Endothelial cell (in vitro differentiated cells): ENCODE measurements at regions not wholly inside any gene's neighbourhood (a gene's known extent, or its start where the extent isn't known, plus 50 kb on each side); places are given as distances from the start of the nearest gene placed in this dataset.

Experiments used
- DNase-seq: peaks from one replicate; pipeline ENCODE4 v3.0.0; 2021; ENCODE audit warnings: low spot score
- H3K27ac Mint-ChIP-seq: one replicate; pipeline ENCODE4 v1.8.0; 2021; ENCODE audit warnings: mixed read lengths, inconsistent platforms; ENCODE audit not compliant: unreplicated experiment
- H3K27me3 Mint-ChIP-seq: one replicate; pipeline ENCODE4 v1.8.0; 2021; ENCODE audit warnings: mild to moderate bottlenecking, moderate library complexity, mixed read lengths, inconsistent platforms; ENCODE audit not compliant: unreplicated experiment
- H3K36me3 Mint-ChIP-seq: one replicate; pipeline ENCODE4 v1.8.0; 2021; ENCODE audit warnings: mild to moderate bottlenecking, low read depth, mixed read lengths, inconsistent platforms; ENCODE audit not compliant: unreplicated experiment
- H3K4me1 Mint-ChIP-seq: one replicate; pipeline ENCODE4 v1.8.0; 2021; ENCODE audit warnings: mild to moderate bottlenecking, mixed read lengths, inconsistent platforms; ENCODE audit not compliant: unreplicated experiment
- H3K4me3 Mint-ChIP-seq: one replicate; pipeline ENCODE4 v1.8.0; 2021; ENCODE audit warnings: mild to moderate bottlenecking, mixed read lengths, inconsistent platforms; ENCODE audit not compliant: unreplicated experiment
- H3K9me3 Mint-ChIP-seq: one replicate; pipeline ENCODE4 v1.8.0; 2021; ENCODE audit warnings: mixed read lengths, inconsistent platforms; ENCODE audit not compliant: unreplicated experiment
- CTCF ChIP-seq: fragments of 200-600 bp; sonication (generic); IDR thresholded peaks from one replicate; pipeline ENCODE4 v1.5.0; 2021; ENCODE audit warnings: antibody characterized with exemption; ENCODE audit not compliant: unreplicated experiment

- Mint-ChIP-seq H3K27me3 (peaks cover 6% of the 10 kb centered on the region), H3K9me3 (peaks cover 12% of the 10 kb centered on the region), H3K27ac (no peak overlapping the region), H3K36me3 (peaks cover 17% of the 10 kb centered on the region), H3K4me1 (peaks cover 16% of the 10 kb centered on the region), H3K4me3 (no peak overlapping the region)
- no peak for DNase-seq
- TF ChIP-seq CTCF: no peak
These were observed 137.2 kb downstream of the JCAD start for GRCh38 chr10:29922226-29922625.

GRCh38 chr10:29921071-29921446, 138.3 kb downstream of the JCAD start:
- Mint-ChIP-seq H3K4me3 (no peak overlapping the region), H3K27ac (no peak overlapping the region), H3K9me3 (peaks cover 3% of the 10 kb centered on the region), H3K36me3 (peaks cover 10% of the 10 kb centered on the region), H3K4me1 (peaks cover 8% of the 10 kb centered on the region), H3K27me3 (peaks cover 3% of the 10 kb centered on the region)
- DNase-seq: no peak
- no peak for TF ChIP-seq CTCF

- Mint-ChIP-seq H3K4me1 (peaks cover 4% of the 10 kb centered on the region), H3K27me3 (no peaks in the 10 kb centered on the region), H3K9me3 (no peaks in the 10 kb centered on the region), H3K27ac (no peak overlapping the region), H3K36me3 (peaks cover 7% of the 10 kb centered on the region), H3K4me3 (no peak overlapping the region)
- no peak for TF ChIP-seq CTCF
- DNase-seq: no peak
These were observed 138.8 kb downstream of the JCAD start for GRCh38 chr10:29920408-29921070.

- H3K4me3 Mint-ChIP-seq: no peak overlapping the region
- no peaks in the 10 kb centered on the region for H3K9me3 Mint-ChIP-seq
- no peaks in the 10 kb centered on the region for H3K27me3 Mint-ChIP-seq
- no peaks in the 10 kb centered on the region for H3K36me3 Mint-ChIP-seq
- no peak for TF ChIP-seq CTCF
- H3K4me1 Mint-ChIP-seq: no peaks in the 10 kb centered on the region
- no peak overlapping the region for H3K27ac Mint-ChIP-seq
- no peak for DNase-seq
These were observed 140.6 kb downstream of the JCAD start for GRCh38 chr10:29918623-29919400.

- no peak for TF ChIP-seq CTCF
- H3K27ac Mint-ChIP-seq: no peak overlapping the region
- DNase-seq: no peak
- H3K9me3 Mint-ChIP-seq: no peaks in the 10 kb centered on the region
- H3K36me3 Mint-ChIP-seq: no peaks in the 10 kb centered on the region
- H3K27me3 Mint-ChIP-seq: no peaks in the 10 kb centered on the region
- H3K4me3 Mint-ChIP-seq: no peak overlapping the region
- H3K4me1 Mint-ChIP-seq: no peaks in the 10 kb centered on the region
These were observed 142.1 kb downstream of the JCAD start for GRCh38 chr10:29917311-29917710.
